NCI-H345 treated with DMSO at 0.1 percent for 48 hours (cell line): ENCODE measurements at regions not wholly inside any gene's neighbourhood (a gene's known extent, or its start where the extent isn't known, plus 50 kb on each side); places are given as distances from the start of the nearest gene placed in this dataset.

Experiments used
- DNase-seq: peaks from one replicate; lab custom pipeline; 2025; ENCODE audit not compliant: unreplicated experiment; lab: John Stamatoyannopoulos, UW

DNA sequence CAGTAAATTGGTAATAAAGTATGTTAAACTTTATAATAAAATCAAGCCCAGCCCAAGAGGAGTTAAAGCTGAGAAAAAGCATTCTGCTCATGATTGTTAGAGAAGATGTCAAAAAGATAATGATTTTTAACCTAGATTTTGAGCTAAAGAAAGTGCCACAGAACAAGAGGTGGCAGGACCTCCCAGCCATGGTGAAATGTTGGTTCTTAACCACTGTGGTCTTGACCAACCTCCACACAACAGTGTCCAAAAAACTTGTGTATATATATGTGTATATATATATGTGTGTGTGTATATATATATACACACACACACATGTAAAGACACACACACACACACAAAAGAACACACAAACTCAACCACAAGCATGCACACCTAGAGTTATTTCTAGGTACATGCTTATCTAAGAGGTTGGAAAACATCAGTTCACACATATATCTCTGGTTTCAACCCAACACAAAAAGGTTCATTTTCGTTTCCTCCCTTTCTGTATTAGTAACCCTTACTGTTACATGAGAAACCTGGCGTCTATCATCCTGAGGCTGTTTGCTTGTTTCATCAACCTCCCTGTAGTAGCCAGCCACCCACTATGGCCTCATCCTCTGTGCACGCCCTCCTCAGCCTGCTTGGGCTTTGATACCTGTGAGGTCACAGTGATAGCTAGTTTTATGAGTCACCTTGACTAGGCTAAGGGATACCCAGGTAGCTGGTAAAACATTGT, 631.8 kb upstream of the ID2 start:
- no peak for DNase-seq

DNA sequence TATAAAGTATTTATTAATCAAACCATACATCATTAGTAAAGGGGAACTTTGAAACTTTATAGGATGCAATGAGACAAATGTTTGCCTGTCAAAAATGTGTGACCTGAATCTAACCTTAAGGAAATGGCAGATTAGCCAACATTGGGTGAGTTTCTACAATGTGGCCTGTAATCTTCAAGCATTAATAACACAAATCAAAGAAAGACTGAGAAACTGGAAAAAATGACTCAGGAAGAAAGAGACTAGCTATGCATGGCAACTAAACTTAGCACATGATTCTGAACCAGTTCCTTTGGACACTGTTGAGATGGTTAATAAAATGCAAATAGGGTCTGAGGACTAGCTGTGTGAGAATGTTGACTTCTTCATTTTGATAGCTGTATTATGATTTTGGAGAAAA, 628.6 kb upstream of the ID2 start:
- no peak for DNase-seq

DNA sequence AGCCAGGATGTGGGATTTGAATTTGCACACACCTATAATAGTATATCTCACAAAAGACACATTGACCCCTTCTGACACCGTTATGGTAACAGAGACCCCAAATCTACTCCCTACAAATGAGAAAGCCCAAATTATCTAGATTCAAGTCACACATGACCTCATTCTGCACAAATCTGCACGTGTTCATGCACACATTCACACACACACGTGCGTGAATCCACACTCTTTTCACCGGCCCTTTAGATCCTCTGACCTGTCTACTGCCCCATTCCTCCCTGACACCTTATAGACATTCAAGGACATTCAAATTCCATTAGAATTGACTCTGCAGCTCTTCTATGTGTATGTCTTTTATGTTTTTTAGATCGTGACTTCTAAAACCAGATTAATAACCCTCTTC, 627.8 kb upstream of the ID2 start:
- no peak for DNase-seq

- DNase-seq, result peak; percentile 82
Measured at GRCh38 chr2:8058652-8059051, 623.2 kb upstream of the ID2 start.

- DNase-seq, result peak; percentile 94
Measured at GRCh38 chr2:8059255-8059654, 622.6 kb upstream of the ID2 start.

- DNase-seq, result peak; percentile 46
Measured at GRCh38 chr2:8059794-8060193, 622.1 kb upstream of the ID2 start.

DNA sequence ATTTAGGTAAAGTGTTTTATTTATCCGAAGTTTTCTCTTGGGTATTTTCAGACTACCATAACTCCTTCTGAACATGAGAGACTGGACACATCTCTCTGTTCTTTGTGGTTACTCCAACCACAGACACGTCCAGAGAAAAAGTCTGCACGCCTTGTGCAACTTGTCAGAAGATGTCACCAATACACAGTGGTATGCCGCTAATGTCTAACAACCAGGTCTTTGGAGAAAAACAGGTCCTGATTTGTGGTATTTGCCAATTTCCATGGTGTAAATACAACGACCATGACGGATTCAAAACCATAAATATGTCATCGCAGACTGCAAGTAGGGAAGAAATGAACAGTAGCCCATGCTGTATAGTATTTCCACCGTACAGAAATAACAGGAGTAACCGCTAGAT, 620.6 kb upstream of the ID2 start:
- DNase-seq, result no peak

DNA sequence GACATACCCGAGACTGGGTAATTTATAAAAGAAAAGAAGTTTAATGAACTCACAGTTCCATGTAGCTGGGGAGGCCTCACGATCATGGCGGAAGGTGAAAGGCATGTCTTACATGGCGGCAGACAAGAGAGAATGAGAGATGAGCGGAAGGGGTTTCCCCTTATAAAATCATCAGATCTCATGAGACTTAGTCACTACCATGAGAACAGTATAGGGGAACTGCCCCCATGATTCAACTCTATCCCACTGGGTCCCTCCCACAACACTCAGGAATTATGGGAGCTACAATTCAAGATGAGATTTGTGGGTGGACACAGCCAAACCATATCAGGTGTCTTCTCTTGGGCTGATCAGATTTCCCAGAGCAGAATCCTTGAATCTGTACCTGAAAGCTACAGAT, 617.3 kb upstream of the ID2 start:
- no peak for DNase-seq

GRCh38 chr2:8065191-8065590, 616.7 kb upstream of the ID2 start:
- no peak for DNase-seq

GRCh38 chr2:8067784-8068336, 614.0 kb upstream of the ID2 start:
- DNase-seq, result no peak

DNA sequence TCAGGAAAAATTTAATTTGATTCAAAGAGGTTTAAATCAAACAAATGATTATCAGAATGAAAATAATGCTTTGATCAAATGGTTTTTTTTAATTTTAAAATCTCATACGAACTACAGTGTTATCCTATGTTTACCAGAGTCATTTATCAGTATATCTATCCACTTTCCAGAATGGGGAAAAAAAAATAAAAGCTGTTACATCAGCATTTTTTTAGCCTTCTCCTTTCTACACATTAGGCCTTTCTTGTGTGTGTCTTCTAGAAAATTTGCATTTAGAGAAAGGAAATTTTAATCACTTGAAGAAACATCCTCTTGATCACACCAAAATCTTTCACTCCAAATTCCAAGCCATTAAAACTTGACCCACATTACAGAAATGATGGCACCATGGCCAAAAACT, 608.9 kb upstream of the ID2 start:
- DNase-seq, result no peak

DNA sequence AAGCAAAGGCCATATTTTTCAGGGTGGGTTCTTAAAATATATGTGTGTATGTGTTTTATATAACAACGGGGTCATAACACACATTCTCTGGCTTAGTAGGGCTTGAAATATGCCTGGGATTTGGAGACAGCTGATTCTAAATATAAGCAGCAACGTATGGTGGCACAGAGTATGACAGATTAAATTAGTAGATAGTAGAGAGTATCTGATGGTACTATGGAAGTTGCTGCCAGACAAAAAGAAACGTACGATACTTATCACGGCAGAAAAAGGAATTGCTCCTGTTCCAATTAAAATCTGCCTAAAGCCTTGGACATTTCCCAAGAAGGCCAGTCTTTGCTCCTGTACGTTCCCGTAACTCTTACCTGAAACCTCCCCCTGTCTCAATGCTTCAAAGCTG, 607.9 kb upstream of the ID2 start:
- no peak for DNase-seq

- DNase-seq, result no peak
Measured at GRCh38 chr2:8076448-8077342, 605.2 kb upstream of the ID2 start.

DNA sequence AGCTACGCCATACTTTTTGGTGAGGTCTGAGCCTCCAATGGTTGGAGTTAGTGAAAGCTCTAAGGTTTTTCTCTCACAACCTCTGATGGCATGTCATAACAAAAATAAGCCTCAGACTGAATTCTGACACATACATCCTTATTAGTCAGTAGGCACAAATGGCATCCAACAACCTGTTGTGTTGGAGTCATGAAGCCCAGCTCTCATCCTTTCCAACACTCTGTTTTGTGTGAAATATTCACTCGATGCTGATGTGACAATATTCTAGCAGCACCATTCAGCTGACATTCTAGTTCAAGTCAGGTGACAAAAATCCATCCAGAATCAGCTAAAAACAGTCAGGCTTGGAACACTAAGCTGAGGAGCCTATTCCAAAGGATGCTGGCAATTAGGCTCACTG, 603.2 kb upstream of the ID2 start:
- DNase-seq, result no peak

DNA sequence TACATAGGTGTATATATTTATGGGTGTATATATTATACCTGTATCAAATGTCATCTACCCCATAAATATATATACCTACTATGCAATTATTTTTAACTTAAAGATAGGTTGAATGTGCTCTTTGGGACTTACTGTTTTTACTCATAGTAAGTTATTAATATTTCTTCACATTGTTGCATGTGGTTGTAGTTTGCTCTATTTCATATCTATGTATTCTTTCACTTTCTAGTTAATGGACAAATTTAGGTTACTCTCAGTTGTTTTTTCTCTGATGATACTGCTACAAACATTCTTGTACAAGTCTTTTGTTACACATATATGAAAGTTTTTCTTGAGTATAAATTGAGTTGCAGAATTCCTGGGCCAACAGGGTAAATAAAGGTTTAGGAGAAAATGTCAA, 601.8 kb upstream of the ID2 start:
- DNase-seq, result no peak

DNA sequence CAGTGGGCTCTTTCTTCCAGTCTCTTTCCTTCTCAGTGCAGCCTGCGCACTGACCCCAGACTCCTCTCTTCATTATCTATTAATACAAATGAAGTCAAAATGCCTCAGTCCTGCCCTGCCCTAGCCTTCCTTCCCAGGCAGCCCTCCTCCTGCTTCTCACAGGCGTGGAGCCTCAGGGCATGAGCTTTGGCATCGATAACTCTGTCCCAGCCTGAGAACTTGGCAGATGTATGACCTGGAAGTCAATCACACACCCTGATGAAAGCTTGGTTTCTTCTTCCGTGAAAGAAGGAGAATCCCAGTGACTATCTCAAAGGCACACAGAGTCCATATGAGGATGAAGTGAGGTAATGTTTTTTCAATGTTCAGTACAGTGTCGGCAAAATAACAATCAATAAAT, 600.7 kb upstream of the ID2 start:
- no peak for DNase-seq

DNA sequence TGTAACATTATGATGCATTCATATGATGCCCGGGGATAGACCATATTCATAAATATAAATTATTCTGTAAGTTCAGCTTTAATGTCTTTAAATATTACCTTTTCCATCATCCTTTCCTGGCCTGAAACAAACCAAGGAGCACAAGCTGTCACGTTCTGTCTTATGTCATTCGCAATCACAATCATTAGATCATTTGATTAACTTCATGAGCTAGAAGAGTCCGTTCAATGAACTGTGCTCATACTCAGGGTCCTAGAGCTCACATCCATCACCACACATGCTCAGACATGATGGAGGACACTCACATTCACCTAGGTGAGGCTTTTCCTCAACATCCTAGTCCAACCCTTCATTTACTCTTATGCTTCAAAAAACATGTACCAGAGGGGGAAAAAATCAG, 599.0 kb upstream of the ID2 start:
- no peak for DNase-seq

- DNase-seq, result no peak
Measured at GRCh38 chr2:8086357-8086756, 595.5 kb upstream of the ID2 start.

GRCh38 chr2:8086796-8087479, 594.9 kb upstream of the ID2 start:
- DNase-seq, result no peak

- DNase-seq, result no peak
Measured at GRCh38 chr2:8087480-8087840, 594.4 kb upstream of the ID2 start.

DNA sequence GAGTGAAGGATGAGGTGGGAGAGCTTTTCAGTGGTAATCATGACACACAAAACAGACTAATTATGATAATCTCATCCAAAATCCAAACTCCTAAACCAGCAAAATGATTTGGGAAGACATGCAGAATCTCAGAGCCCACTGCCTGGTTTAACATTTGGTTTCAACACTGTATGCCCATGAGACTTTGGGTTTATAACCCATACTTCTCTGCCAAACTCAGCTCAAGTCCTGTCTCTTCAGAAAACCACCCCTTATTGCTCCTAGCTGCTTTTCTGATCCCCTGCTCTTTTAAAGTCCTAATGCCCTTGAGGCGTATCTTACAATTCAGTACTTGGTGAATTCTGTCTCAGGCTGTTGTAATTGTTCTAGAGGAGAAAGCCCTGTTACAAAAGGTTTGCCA, 593.0 kb upstream of the ID2 start:
- no peak for DNase-seq

DNA sequence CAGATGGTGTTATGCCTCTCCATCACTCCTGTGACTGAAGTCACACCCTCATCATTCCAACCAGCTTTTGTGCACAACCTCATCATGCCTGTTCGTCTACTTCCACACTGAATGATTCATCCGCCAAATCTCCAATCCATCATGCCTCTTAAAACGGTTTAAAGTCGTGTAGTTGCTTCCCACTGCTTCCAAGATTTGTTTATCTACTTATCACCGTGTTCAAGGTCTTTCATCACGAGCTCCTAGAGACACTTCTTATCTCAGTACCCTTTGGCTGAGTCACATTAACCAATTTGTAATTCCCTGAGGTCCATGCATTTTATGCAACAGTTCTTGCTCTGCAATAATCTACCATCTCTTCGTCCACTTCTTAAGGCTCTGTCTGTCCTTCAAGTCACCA, 592.3 kb upstream of the ID2 start:
- DNase-seq, result no peak
